ENCODE measurements at regions not wholly inside any gene's neighbourhood (a gene's known extent, or its start where the extent isn't known, plus 50 kb on each side); places are given as distances from the start of the nearest gene placed in this dataset.

- TF ChIP-seq, protein P1, sequence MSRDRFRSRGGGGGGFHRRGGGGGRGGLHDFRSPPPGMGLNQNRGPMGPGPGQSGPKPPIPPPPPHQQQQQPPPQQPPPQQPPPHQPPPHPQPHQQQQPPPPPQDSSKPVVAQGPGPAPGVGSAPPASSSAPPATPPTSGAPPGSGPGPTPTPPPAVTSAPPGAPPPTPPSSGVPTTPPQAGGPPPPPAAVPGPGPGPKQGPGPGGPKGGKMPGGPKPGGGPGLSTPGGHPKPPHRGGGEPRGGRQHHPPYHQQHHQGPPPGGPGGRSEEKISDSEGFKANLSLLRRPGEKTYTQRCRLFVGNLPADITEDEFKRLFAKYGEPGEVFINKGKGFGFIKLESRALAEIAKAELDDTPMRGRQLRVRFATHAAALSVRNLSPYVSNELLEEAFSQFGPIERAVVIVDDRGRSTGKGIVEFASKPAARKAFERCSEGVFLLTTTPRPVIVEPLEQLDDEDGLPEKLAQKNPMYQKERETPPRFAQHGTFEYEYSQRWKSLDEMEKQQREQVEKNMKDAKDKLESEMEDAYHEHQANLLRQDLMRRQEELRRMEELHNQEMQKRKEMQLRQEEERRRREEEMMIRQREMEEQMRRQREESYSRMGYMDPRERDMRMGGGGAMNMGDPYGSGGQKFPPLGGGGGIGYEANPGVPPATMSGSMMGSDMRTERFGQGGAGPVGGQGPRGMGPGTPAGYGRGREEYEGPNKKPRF (IDR thresholded peaks at IDR 0.05; ENCODE audit: low read depth, low read length) = no peak
Measured at GRCh38 chr3:132880986-132881385, 157.2 kb upstream of the TMEM108 start (continued).

DNA sequence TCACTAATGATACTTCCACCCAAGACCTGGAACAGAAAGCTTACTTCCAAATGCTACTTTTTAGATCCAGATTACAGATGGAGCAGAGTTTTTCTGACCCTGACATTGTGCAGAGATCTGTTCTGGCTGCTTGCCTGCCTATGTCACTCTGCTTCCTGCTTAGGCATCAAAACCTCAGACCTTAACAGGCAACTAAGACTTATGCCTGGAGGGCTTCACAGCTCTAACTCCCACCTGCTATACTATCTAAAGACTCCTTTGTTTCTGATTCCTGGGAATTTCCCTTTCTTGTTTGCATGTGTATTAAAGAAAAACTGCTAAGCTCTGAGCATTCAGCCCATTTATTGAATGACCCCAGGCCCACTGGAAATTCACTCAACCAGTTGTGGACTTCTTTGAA is 157.4 kb upstream of the NPHP3 start:
- Histone ChIP-seq H3K79me2 (ENCODE audit: control insufficient read depth, insufficient read depth, low read length) (no peaks in the 10 kb centered on the region), H3K36me3 (ENCODE audit: control insufficient read depth, insufficient read depth, low read length) (no peaks in the 10 kb centered on the region), H3K27ac (ENCODE audit: extremely low read depth, low read depth, low read length) (no peak overlapping the region), H3K4me2 (ENCODE audit: insufficient read depth, low read length) (no peak overlapping the region), H2AFZ (ENCODE audit: low read depth, low read length) (no peak overlapping the region), H3K9me3 (replicated peaks; ENCODE audit: control insufficient read depth, insufficient read depth, low read depth, low read length) (no peaks in the 10 kb centered on the region), H3K9me1 (ENCODE audit: control insufficient read depth, insufficient read depth, low read length) (no peaks in the 10 kb centered on the region), H4K20me1 (replicated peaks; ENCODE audit: control insufficient read depth, insufficient read depth, low read length) (no peaks in the 10 kb centered on the region), H3K4me1 (replicated peaks in 1 of 2; ENCODE audit: control insufficient read depth in 2 of 2, insufficient read depth in 2 of 2, low read length in 2 of 2) (no peaks in the 10 kb centered on the region), H3K9ac (ENCODE audit: insufficient read depth in 1 of 2, low read depth in 2 of 2, low read length in 2 of 2) (no peak overlapping the region), H3K4me3 (no peak overlapping the region), H3K27me3 (ENCODE audit: control insufficient read depth in 2 of 2, insufficient read depth in 2 of 2, low read length in 2 of 2) (no peaks in the 10 kb centered on the region)
- intact Hi-C loops (cut with micrococcal nuclease) = no loop called here
- no TSS peak for BruUV-seq (replicated peaks)
- FAIRE-seq (no peak), ATAC-seq (no peak), DNase-seq (ENCODE audit: extremely low read depth in 1 of 4, low spot score in 3 of 4) (no peak)
- TF ChIP-seq NFXL1 (CRISPR knock-in tag; IDR thresholded peaks at IDR 0.05) (no peak), E2F1 (CRISPR knock-in tag; IDR thresholded peaks at IDR 0.05) (no peak), PHB (CRISPR knock-in tag; IDR thresholded peaks at IDR 0.05) (no peak), DLX4 (CRISPR knock-in tag; IDR thresholded peaks at IDR 0.05) (no peak), ZNF12 (CRISPR knock-in tag; IDR thresholded peaks at IDR 0.05) (no peak), HNRNPLL (IDR thresholded peaks at IDR 0.05; ENCODE audit: low read depth, low read length, poor library complexity, severe bottlenecking) (no peak), SRSF7 (optimal IDR thresholded peaks at IDR 0.05; ENCODE audit: low read depth, low read length) (no peak), ZC3H11A (IDR thresholded peaks at IDR 0.05; ENCODE audit: low read depth, low read length) (no peak), TCF3 (CRISPR knock-in tag; IDR thresholded peaks at IDR 0.05) (no peak), ARID2 (IDR thresholded peaks at IDR 0.05) (no peak), RFX7 (CRISPR knock-in tag; IDR thresholded peaks at IDR 0.05) (no peak), SAP30 (IDR thresholded peaks at IDR 0.05; ENCODE audit: borderline replicate concordance, insufficient read depth, low read depth, low read length, poor library complexity, severe bottlenecking) (no peak), ZNF239 (CRISPR knock-in tag; IDR thresholded peaks at IDR 0.05) (no peak), FOSL1 (tag; conservative IDR thresholded peaks at IDR 0.05) (no peak), FOXK2 (conservative IDR thresholded peaks at IDR 0.05 in 1 of 2, IDR thresholded peaks at IDR 0.05 in 1 of 2; ENCODE audit: low read depth in 2 of 2) (no peak), DACH1 (IDR thresholded peaks at IDR 0.05; ENCODE audit: partially characterized antibody) (no peak)
- TF ChIP-seq, protein P2, sequence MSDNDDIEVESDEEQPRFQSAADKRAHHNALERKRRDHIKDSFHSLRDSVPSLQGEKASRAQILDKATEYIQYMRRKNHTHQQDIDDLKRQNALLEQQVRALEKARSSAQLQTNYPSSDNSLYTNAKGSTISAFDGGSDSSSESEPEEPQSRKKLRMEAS (CRISPR knock-in tag; IDR thresholded peaks at IDR 0.05) = no peak
- in situ Hi-C loops (cut with MboI) = no loop called here
- POLR2A ChIA-PET = interaction anchor here (0.9 kb wide), 1 partner anchor 10 kb away, joined by 4 read pairs; no protein-coding TSS in a partner anchor
- CTCF ChIA-PET (ENCODE audit: low intra/inter-chr PET ratio) = no interaction called here
